ENCODE measurements at regions not wholly inside any gene's neighbourhood (a gene's known extent, or its start where the extent isn't known, plus 50 kb on each side); places are given as distances from the start of the nearest gene placed in this dataset.

- TF ChIP-seq SPI1 (IDR thresholded peaks at IDR 0.05; ENCODE audit: borderline replicate concordance, low read depth): no peak
- TF ChIP-seq CTCF (IDR thresholded peaks at IDR 0.05; ENCODE audit: insufficient read depth, low read length): no peak
- TF ChIP-seq POLR2AphosphoS5 (IDR thresholded peaks at IDR 0.05; ENCODE audit: low read depth): no peak
- no peak for TF ChIP-seq GABPA (IDR thresholded peaks at IDR 0.05; ENCODE audit: low read depth)
- no peak overlapping the region for H3K4me3 ChIP-seq (replicated peaks; ENCODE audit: insufficient read depth, low read length)
- H3K27ac ChIP-seq (replicated peaks): no peak overlapping the region
- DNase-seq (ENCODE audit: low read depth in 1 of 2, low spot score in 1 of 2): no peak
- H3K27me3 ChIP-seq (ENCODE audit: insufficient read depth, poor library complexity, severe bottlenecking): no peaks in the 10 kb centered on the region
These were observed 1723.6 kb downstream of the TP53TG3F start for GRCh38 chr16:35182943-35183550.

- no peak overlapping the region for H3K4me3 ChIP-seq (replicated peaks; ENCODE audit: insufficient read depth, low read length)
- no peak overlapping the region for H3K27ac ChIP-seq (replicated peaks)
- TF ChIP-seq REST (IDR thresholded peaks at IDR 0.05; ENCODE audit: insufficient replicate concordance, low read depth): no peak
- TF ChIP-seq SPI1 (IDR thresholded peaks at IDR 0.05; ENCODE audit: borderline replicate concordance, low read depth): no peak
- no peak for TF ChIP-seq CTCF (IDR thresholded peaks at IDR 0.05; ENCODE audit: insufficient read depth, low read length)
- no peak for TF ChIP-seq GABPA (IDR thresholded peaks at IDR 0.05; ENCODE audit: low read depth)
- TF ChIP-seq POLR2AphosphoS5 (IDR thresholded peaks at IDR 0.05; ENCODE audit: low read depth): no peak
- DNase-seq (ENCODE audit: low read depth in 1 of 2, low spot score in 1 of 2): no peak
- no peaks in the 10 kb centered on the region for H3K27me3 ChIP-seq (ENCODE audit: insufficient read depth, poor library complexity, severe bottlenecking)
These were observed 1725.0 kb downstream of the TP53TG3F start for GRCh38 chr16:35184356-35184870.

GRCh38 chr16:35185366-35186044 lies 1726.1 kb downstream of the TP53TG3F start:
- no peak for TF ChIP-seq REST (IDR thresholded peaks at IDR 0.05; ENCODE audit: insufficient replicate concordance, low read depth)
- TF ChIP-seq POLR2AphosphoS5 (IDR thresholded peaks at IDR 0.05; ENCODE audit: low read depth): no peak
- no peak for TF ChIP-seq SPI1 (IDR thresholded peaks at IDR 0.05; ENCODE audit: borderline replicate concordance, low read depth)
- no peaks in the 10 kb centered on the region for H3K27me3 ChIP-seq (ENCODE audit: insufficient read depth, poor library complexity, severe bottlenecking)

GRCh38 chr16:35186045-35186759 lies 1726.8 kb downstream of the TP53TG3F start:
- TF ChIP-seq SPI1 (IDR thresholded peaks at IDR 0.05; ENCODE audit: borderline replicate concordance, low read depth): no peak
- TF ChIP-seq GABPA (IDR thresholded peaks at IDR 0.05; ENCODE audit: low read depth): no peak
- TF ChIP-seq REST (IDR thresholded peaks at IDR 0.05; ENCODE audit: insufficient replicate concordance, low read depth): no peak
- no peak for TF ChIP-seq POLR2AphosphoS5 (IDR thresholded peaks at IDR 0.05; ENCODE audit: low read depth)
- no peak for TF ChIP-seq CTCF (IDR thresholded peaks at IDR 0.05; ENCODE audit: insufficient read depth, low read length)
- no peak overlapping the region for H3K27ac ChIP-seq (replicated peaks)

More at GRCh38 chr16:35185366-35186044, 1726.1 kb downstream of the TP53TG3F start:
- no peak overlapping the region for H3K27ac ChIP-seq (replicated peaks)
- no peak overlapping the region for H3K4me3 ChIP-seq (replicated peaks; ENCODE audit: insufficient read depth, low read length)
- DNase-seq (ENCODE audit: low read depth in 1 of 2, low spot score in 1 of 2): no peak

More at GRCh38 chr16:35186045-35186759, 1726.8 kb downstream of the TP53TG3F start:
- Histone ChIP-seq H3K27me3 (ENCODE audit: insufficient read depth, poor library complexity, severe bottlenecking) (no peaks in the 10 kb centered on the region), H3K4me3 (replicated peaks; ENCODE audit: insufficient read depth, low read length) (no peak overlapping the region)
- no peak for DNase-seq (ENCODE audit: low read depth in 1 of 2, low spot score in 1 of 2)
